ENCODE measurements at regions not wholly inside any gene's neighbourhood (a gene's known extent, or its start where the extent isn't known, plus 50 kb on each side); places are given as distances from the start of the nearest gene placed in this dataset.

GRCh38 chr4:100070868-100071267, 119.4 kb downstream of the DDIT4L start:
- Histone ChIP-seq H3K36me3 (ENCODE audit: control insufficient read depth in 1 of 2, insufficient read depth in 2 of 2, low read length in 2 of 2) (no peaks in the 10 kb centered on the region), H3K4me1 (ENCODE audit: control insufficient read depth in 1 of 2, insufficient read depth in 2 of 2, low read length in 2 of 2) (no peaks in the 10 kb centered on the region), H3K9me3 (ENCODE audit: control insufficient read depth in 1 of 2, low read length in 2 of 2) (no peaks in the 10 kb centered on the region), H3K27ac (ENCODE audit: low read depth, low read length) (no peak overlapping the region), H3K4me3 (ENCODE audit: low read depth in 1 of 2, low read length in 2 of 2) (no peak overlapping the region), H3K27me3 (ENCODE audit: control insufficient read depth in 1 of 2, insufficient read depth in 2 of 2, low read length in 2 of 2) (no peaks in the 10 kb centered on the region), H3K9ac (ENCODE audit: low read depth in 1 of 2, low read length in 2 of 2) (no peak overlapping the region)

GRCh38 chr4:100069207-100069606, 119.1 kb upstream of the H2AZ1 start:
- Histone ChIP-seq H3K27me3 (ENCODE audit: control insufficient read depth in 1 of 2, insufficient read depth in 2 of 2, low read length in 2 of 2) (no peaks in the 10 kb centered on the region), H3K4me1 (ENCODE audit: control insufficient read depth in 1 of 2, insufficient read depth in 2 of 2, low read length in 2 of 2) (no peaks in the 10 kb centered on the region), H3K36me3 (ENCODE audit: control insufficient read depth in 1 of 2, insufficient read depth in 2 of 2, low read length in 2 of 2) (no peaks in the 10 kb centered on the region), H3K9me3 (ENCODE audit: control insufficient read depth in 1 of 2, low read length in 2 of 2) (no peaks in the 10 kb centered on the region), H3K4me3 (ENCODE audit: low read depth in 1 of 2, low read length in 2 of 2) (no peak overlapping the region), H3K9ac (ENCODE audit: low read depth in 1 of 2, low read length in 2 of 2) (no peak overlapping the region), H3K27ac (ENCODE audit: low read depth, low read length) (no peak overlapping the region)

GRCh38 chr4:100067255-100067654, 117.2 kb upstream of the H2AZ1 start:
- no peak overlapping the region for H3K27ac ChIP-seq (ENCODE audit: low read depth, low read length)
- H3K4me1 ChIP-seq (ENCODE audit: control insufficient read depth in 1 of 2, insufficient read depth in 2 of 2, low read length in 2 of 2): no peaks in the 10 kb centered on the region
- no peak overlapping the region for H3K4me3 ChIP-seq (ENCODE audit: low read depth in 1 of 2, low read length in 2 of 2)
- H3K36me3 ChIP-seq (ENCODE audit: control insufficient read depth in 1 of 2, insufficient read depth in 2 of 2, low read length in 2 of 2): no peaks in the 10 kb centered on the region
- H3K9me3 ChIP-seq (ENCODE audit: control insufficient read depth in 1 of 2, low read length in 2 of 2): no peaks in the 10 kb centered on the region
- no peak overlapping the region for H3K9ac ChIP-seq (ENCODE audit: low read depth in 1 of 2, low read length in 2 of 2)
- no peaks in the 10 kb centered on the region for H3K27me3 ChIP-seq (ENCODE audit: control insufficient read depth in 1 of 2, insufficient read depth in 2 of 2, low read length in 2 of 2)

- Histone ChIP-seq H3K9ac (ENCODE audit: low read depth in 1 of 2, low read length in 2 of 2) (no peak overlapping the region), H3K4me1 (ENCODE audit: control insufficient read depth in 1 of 2, insufficient read depth in 2 of 2, low read length in 2 of 2) (no peaks in the 10 kb centered on the region), H3K36me3 (ENCODE audit: control insufficient read depth in 1 of 2, insufficient read depth in 2 of 2, low read length in 2 of 2) (no peaks in the 10 kb centered on the region), H3K27me3 (ENCODE audit: control insufficient read depth in 1 of 2, insufficient read depth in 2 of 2, low read length in 2 of 2) (no peaks in the 10 kb centered on the region), H3K4me3 (ENCODE audit: low read depth in 1 of 2, low read length in 2 of 2) (no peak overlapping the region), H3K27ac (ENCODE audit: low read depth, low read length) (no peak overlapping the region), H3K9me3 (ENCODE audit: control insufficient read depth in 1 of 2, low read length in 2 of 2) (no peaks in the 10 kb centered on the region)
Observed at GRCh38 chr4:100063355-100063754, 113.3 kb upstream of the H2AZ1 start.

GRCh38 chr4:100062921-100063320, 112.8 kb upstream of the H2AZ1 start:
- no peak overlapping the region for H3K4me3 ChIP-seq (ENCODE audit: low read depth in 1 of 2, low read length in 2 of 2)
- H3K27me3 ChIP-seq (ENCODE audit: control insufficient read depth in 1 of 2, insufficient read depth in 2 of 2, low read length in 2 of 2): no peaks in the 10 kb centered on the region
- no peaks in the 10 kb centered on the region for H3K36me3 ChIP-seq (ENCODE audit: control insufficient read depth in 1 of 2, insufficient read depth in 2 of 2, low read length in 2 of 2)
- H3K4me1 ChIP-seq (ENCODE audit: control insufficient read depth in 1 of 2, insufficient read depth in 2 of 2, low read length in 2 of 2): no peaks in the 10 kb centered on the region
- H3K9me3 ChIP-seq (ENCODE audit: control insufficient read depth in 1 of 2, low read length in 2 of 2): no peaks in the 10 kb centered on the region
- H3K9ac ChIP-seq (ENCODE audit: low read depth in 1 of 2, low read length in 2 of 2): no peak overlapping the region
- no peak overlapping the region for H3K27ac ChIP-seq (ENCODE audit: low read depth, low read length)

GRCh38 chr4:100061835-100062234, 111.8 kb upstream of the H2AZ1 start:
- Histone ChIP-seq H3K36me3 (ENCODE audit: control insufficient read depth in 1 of 2, insufficient read depth in 2 of 2, low read length in 2 of 2) (no peaks in the 10 kb centered on the region), H3K27ac (ENCODE audit: low read depth, low read length) (no peak overlapping the region), H3K9me3 (ENCODE audit: control insufficient read depth in 1 of 2, low read length in 2 of 2) (no peaks in the 10 kb centered on the region), H3K4me3 (ENCODE audit: low read depth in 1 of 2, low read length in 2 of 2) (no peak overlapping the region), H3K27me3 (ENCODE audit: control insufficient read depth in 1 of 2, insufficient read depth in 2 of 2, low read length in 2 of 2) (no peaks in the 10 kb centered on the region), H3K4me1 (ENCODE audit: control insufficient read depth in 1 of 2, insufficient read depth in 2 of 2, low read length in 2 of 2) (no peaks in the 10 kb centered on the region), H3K9ac (ENCODE audit: low read depth in 1 of 2, low read length in 2 of 2) (no peak overlapping the region)

- Histone ChIP-seq H3K4me1 (ENCODE audit: control insufficient read depth in 1 of 2, insufficient read depth in 2 of 2, low read length in 2 of 2) (no peaks in the 10 kb centered on the region), H3K27ac (ENCODE audit: low read depth, low read length) (no peak overlapping the region), H3K9ac (ENCODE audit: low read depth in 1 of 2, low read length in 2 of 2) (no peak overlapping the region), H3K4me3 (ENCODE audit: low read depth in 1 of 2, low read length in 2 of 2) (no peak overlapping the region), H3K36me3 (ENCODE audit: control insufficient read depth in 1 of 2, insufficient read depth in 2 of 2, low read length in 2 of 2) (no peaks in the 10 kb centered on the region), H3K27me3 (ENCODE audit: control insufficient read depth in 1 of 2, insufficient read depth in 2 of 2, low read length in 2 of 2) (no peaks in the 10 kb centered on the region), H3K9me3 (ENCODE audit: control insufficient read depth in 1 of 2, low read length in 2 of 2) (no peaks in the 10 kb centered on the region)
Observed at GRCh38 chr4:100060765-100061416, 110.8 kb upstream of the H2AZ1 start.

- H3K4me1 ChIP-seq (ENCODE audit: control insufficient read depth in 1 of 2, insufficient read depth in 2 of 2, low read length in 2 of 2): no peaks in the 10 kb centered on the region
- H3K4me3 ChIP-seq (ENCODE audit: low read depth in 1 of 2, low read length in 2 of 2): no peak overlapping the region
- no peaks in the 10 kb centered on the region for H3K27me3 ChIP-seq (ENCODE audit: control insufficient read depth in 1 of 2, insufficient read depth in 2 of 2, low read length in 2 of 2)
- no peak overlapping the region for H3K9ac ChIP-seq (ENCODE audit: low read depth in 1 of 2, low read length in 2 of 2)
- H3K27ac ChIP-seq (ENCODE audit: low read depth, low read length): no peak overlapping the region
- no peaks in the 10 kb centered on the region for H3K36me3 ChIP-seq (ENCODE audit: control insufficient read depth in 1 of 2, insufficient read depth in 2 of 2, low read length in 2 of 2)
- no peaks in the 10 kb centered on the region for H3K9me3 ChIP-seq (ENCODE audit: control insufficient read depth in 1 of 2, low read length in 2 of 2)
Observed at GRCh38 chr4:100059467-100059866, 109.4 kb upstream of the H2AZ1 start.

- H3K27ac ChIP-seq (ENCODE audit: low read depth, low read length): no peak overlapping the region
- no peaks in the 10 kb centered on the region for H3K9me3 ChIP-seq (ENCODE audit: control insufficient read depth in 1 of 2, low read length in 2 of 2)
- no peaks in the 10 kb centered on the region for H3K4me1 ChIP-seq (ENCODE audit: control insufficient read depth in 1 of 2, insufficient read depth in 2 of 2, low read length in 2 of 2)
- H3K4me3 ChIP-seq (ENCODE audit: low read depth in 1 of 2, low read length in 2 of 2): no peak overlapping the region
- no peaks in the 10 kb centered on the region for H3K36me3 ChIP-seq (ENCODE audit: control insufficient read depth in 1 of 2, insufficient read depth in 2 of 2, low read length in 2 of 2)
- H3K27me3 ChIP-seq (ENCODE audit: control insufficient read depth in 1 of 2, insufficient read depth in 2 of 2, low read length in 2 of 2): no peaks in the 10 kb centered on the region
- no peak overlapping the region for H3K9ac ChIP-seq (ENCODE audit: low read depth in 1 of 2, low read length in 2 of 2)
Observed at GRCh38 chr4:100056701-100057100, 106.6 kb upstream of the H2AZ1 start.

GRCh38 chr4:100054071-100054470, 104.0 kb upstream of the H2AZ1 start:
- Histone ChIP-seq H3K4me1 (ENCODE audit: control insufficient read depth in 1 of 2, insufficient read depth in 2 of 2, low read length in 2 of 2) (no peaks in the 10 kb centered on the region), H3K4me3 (ENCODE audit: low read depth in 1 of 2, low read length in 2 of 2) (no peak overlapping the region), H3K36me3 (ENCODE audit: control insufficient read depth in 1 of 2, insufficient read depth in 2 of 2, low read length in 2 of 2) (no peaks in the 10 kb centered on the region), H3K9ac (ENCODE audit: low read depth in 1 of 2, low read length in 2 of 2) (no peak overlapping the region), H3K27ac (ENCODE audit: low read depth, low read length) (no peak overlapping the region), H3K27me3 (ENCODE audit: control insufficient read depth in 1 of 2, insufficient read depth in 2 of 2, low read length in 2 of 2) (no peaks in the 10 kb centered on the region), H3K9me3 (ENCODE audit: control insufficient read depth in 1 of 2, low read length in 2 of 2) (no peaks in the 10 kb centered on the region)

GRCh38 chr4:100049872-100050271, 99.8 kb upstream of the H2AZ1 start:
- no peak overlapping the region for H3K4me3 ChIP-seq (ENCODE audit: low read depth in 1 of 2, low read length in 2 of 2)
- H3K4me1 ChIP-seq (ENCODE audit: control insufficient read depth in 1 of 2, insufficient read depth in 2 of 2, low read length in 2 of 2): no peaks in the 10 kb centered on the region
- no peaks in the 10 kb centered on the region for H3K27me3 ChIP-seq (ENCODE audit: control insufficient read depth in 1 of 2, insufficient read depth in 2 of 2, low read length in 2 of 2)
- H3K9me3 ChIP-seq (ENCODE audit: control insufficient read depth in 1 of 2, low read length in 2 of 2): no peaks in the 10 kb centered on the region
- H3K27ac ChIP-seq (ENCODE audit: low read depth, low read length): no peak overlapping the region
- no peak overlapping the region for H3K9ac ChIP-seq (ENCODE audit: low read depth in 1 of 2, low read length in 2 of 2)
- H3K36me3 ChIP-seq (ENCODE audit: control insufficient read depth in 1 of 2, insufficient read depth in 2 of 2, low read length in 2 of 2): no peaks in the 10 kb centered on the region

Measured in duodenal mucosa (tissue), 2 donors.